ENCODE measurements at regions not wholly inside any gene's neighbourhood (a gene's known extent, or its start where the extent isn't known, plus 50 kb on each side); places are given as distances from the start of the nearest gene placed in this dataset.

GRCh38 chr16:59021751-59022150 is 287.6 kb upstream of the GOT2 start:
- Histone ChIP-seq H3K4me2 (ENCODE audit: low read length) (no peak overlapping the region), H3K9me2 (ENCODE audit: insufficient read depth, low read length) (no peaks in the 10 kb centered on the region), H3K27me3 (ENCODE audit: insufficient read depth, low read depth, low read length) (no peaks in the 10 kb centered on the region), H3K27ac (ENCODE audit: low read length) (no peak overlapping the region), H3F3A (ENCODE audit: insufficient read depth, low read length, poor library complexity, severe bottlenecking) (no peaks in the 10 kb centered on the region), H3K36me3 (ENCODE audit: insufficient read depth, low read length) (no peaks in the 10 kb centered on the region), H4K20me1 (ENCODE audit: insufficient read depth) (no peaks in the 10 kb centered on the region), H3K79me2 (replicated peaks; ENCODE audit: insufficient read depth, low read length) (no peaks in the 10 kb centered on the region), H3K9me3 (ENCODE audit: low read length) (no peaks in the 10 kb centered on the region), H3K9ac (ENCODE audit: low read length) (no peak overlapping the region), H3K4me3 (ENCODE audit: low read length) (no peak overlapping the region), H2AFZ (ENCODE audit: low read depth, low read length) (no peak overlapping the region)
- TF ChIP-seq CTCF (IDR thresholded peaks at IDR 0.05; ENCODE audit: poor library complexity, severe bottlenecking) (no peak), MXI1 (conservative IDR thresholded peaks at IDR 0.05; ENCODE audit: poor library complexity, severe bottlenecking) (no peak), EZH2 (IDR thresholded peaks at IDR 0.05; ENCODE audit: borderline replicate concordance, insufficient read depth, low read length, poor library complexity, severe bottlenecking) (no peak), POLR2AphosphoS5 (IDR thresholded peaks at IDR 0.05) (no peak), REST (IDR thresholded peaks at IDR 0.05; ENCODE audit: borderline replicate concordance) (no peak), TAF1 (IDR thresholded peaks at IDR 0.05; ENCODE audit: low read depth) (no peak), RAD21 (conservative IDR thresholded peaks at IDR 0.05) (no peak), EP300 (conservative IDR thresholded peaks at IDR 0.05; ENCODE audit: poor library complexity, severe bottlenecking) (no peak), SMC3 (conservative IDR thresholded peaks at IDR 0.05; ENCODE audit: poor library complexity) (no peak)

GRCh38 chr16:59013930-59014329 is 279.8 kb upstream of the GOT2 start:
- H3K79me2 ChIP-seq (replicated peaks; ENCODE audit: insufficient read depth, low read length) = no peaks in the 10 kb centered on the region
- no peak overlapping the region for H3K27ac ChIP-seq (ENCODE audit: low read length)
- no peaks in the 10 kb centered on the region for H3F3A ChIP-seq (ENCODE audit: insufficient read depth, low read length, poor library complexity, severe bottlenecking)
- H3K9me3 ChIP-seq (ENCODE audit: low read length) = no peaks in the 10 kb centered on the region
- H3K4me2 ChIP-seq (ENCODE audit: low read length) = no peak overlapping the region
- H3K27me3 ChIP-seq (ENCODE audit: insufficient read depth, low read depth, low read length) = no peaks in the 10 kb centered on the region
- no peaks in the 10 kb centered on the region for H4K20me1 ChIP-seq (ENCODE audit: insufficient read depth)
- no peaks in the 10 kb centered on the region for H3K36me3 ChIP-seq (ENCODE audit: insufficient read depth, low read length)
- H3K4me3 ChIP-seq (ENCODE audit: low read length) = no peak overlapping the region
- H3K9me2 ChIP-seq (ENCODE audit: insufficient read depth, low read length) = no peaks in the 10 kb centered on the region
- no peak overlapping the region for H2AFZ ChIP-seq (ENCODE audit: low read depth, low read length)
- H3K9ac ChIP-seq (ENCODE audit: low read length) = no peak overlapping the region
- no peak for TF ChIP-seq POLR2AphosphoS5 (IDR thresholded peaks at IDR 0.05)
- TF ChIP-seq TAF1 (IDR thresholded peaks at IDR 0.05; ENCODE audit: low read depth) = no peak
- TF ChIP-seq CTCF (IDR thresholded peaks at IDR 0.05; ENCODE audit: poor library complexity, severe bottlenecking) = no peak
- no peak for TF ChIP-seq RAD21 (conservative IDR thresholded peaks at IDR 0.05)
- no peak for TF ChIP-seq EP300 (conservative IDR thresholded peaks at IDR 0.05; ENCODE audit: poor library complexity, severe bottlenecking)

Measured in neural cell (in vitro differentiated cells).